Smooth muscle cell of the brain vasculature (primary cell): ENCODE measurements at regions not wholly inside any gene's neighbourhood (a gene's known extent, or its start where the extent isn't known, plus 50 kb on each side); places are given as distances from the start of the nearest gene placed in this dataset.
"Not testable (repeated sequence)": the region's sequence is repeated elsewhere in the genome, so short reads cannot be mapped to it uniquely, and the experiment has no call there.

ENCODE experiments used
- DNase-seq: peaks from one replicate; pipeline ENCODE4 v3.0.0-alpha.2; 2012; ENCODE audit warnings: low read depth, low spot score

- DNase-seq = no peak
Measured at GRCh38 chr4:11949355-11949754, 520.7 kb upstream of the HS3ST1 start.

DNA sequence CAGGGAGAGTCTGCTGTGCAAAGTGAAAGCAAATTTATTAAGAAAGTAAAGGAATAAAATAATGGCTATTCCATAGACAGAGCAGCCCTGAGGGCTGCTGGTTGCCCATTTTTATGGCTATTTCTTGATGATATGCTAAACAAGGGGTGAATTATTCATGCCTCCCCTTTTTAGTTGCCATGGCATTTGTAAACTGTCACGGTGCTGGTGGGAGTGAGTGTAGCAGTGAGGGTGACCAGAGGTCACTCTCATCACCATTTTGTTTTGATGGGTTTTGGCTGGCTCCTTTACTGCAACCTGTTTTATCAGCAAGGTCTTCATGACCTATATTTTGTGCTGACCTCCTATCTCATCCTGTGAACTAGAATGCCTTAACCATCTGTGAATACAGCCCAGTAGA is 518.9 kb upstream of the HS3ST1 start:
- not testable (repeated sequence) for DNase-seq

- no peak for DNase-seq
Measured at GRCh38 chr4:11937941-11938340, 509.2 kb upstream of the HS3ST1 start.

DNA sequence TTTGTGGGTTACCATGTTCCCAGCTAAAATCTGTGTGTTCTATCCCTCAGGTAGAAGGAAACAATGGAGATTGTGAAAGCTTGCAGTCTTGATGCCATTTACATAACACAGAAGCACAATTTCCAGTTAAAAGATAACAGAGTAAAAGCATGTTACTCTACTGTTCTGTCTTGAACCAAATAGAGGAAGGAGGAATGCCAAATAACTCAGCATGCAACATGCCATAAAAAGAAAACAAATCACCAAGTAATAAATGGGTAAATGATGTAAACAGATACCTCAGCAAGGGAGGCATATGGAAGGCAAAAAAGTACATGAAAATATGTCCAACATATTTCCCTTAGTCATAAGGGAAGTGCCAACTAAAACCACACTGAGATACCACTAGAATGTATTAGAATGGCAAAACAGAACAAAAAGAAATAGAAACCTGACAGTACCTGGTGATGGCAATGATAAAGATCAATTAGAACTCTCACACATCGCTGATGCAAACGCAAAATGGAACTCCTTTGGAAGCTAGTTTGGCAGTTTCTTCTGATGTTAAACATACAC is 502.6 kb upstream of the HS3ST1 start:
- no peak for DNase-seq

GRCh38 chr4:11929080-11929479 is 500.4 kb upstream of the HS3ST1 start:
- DNase-seq = no peak

- DNase-seq = no peak
Measured at GRCh38 chr4:11919316-11919715, 490.6 kb upstream of the HS3ST1 start.

DNA sequence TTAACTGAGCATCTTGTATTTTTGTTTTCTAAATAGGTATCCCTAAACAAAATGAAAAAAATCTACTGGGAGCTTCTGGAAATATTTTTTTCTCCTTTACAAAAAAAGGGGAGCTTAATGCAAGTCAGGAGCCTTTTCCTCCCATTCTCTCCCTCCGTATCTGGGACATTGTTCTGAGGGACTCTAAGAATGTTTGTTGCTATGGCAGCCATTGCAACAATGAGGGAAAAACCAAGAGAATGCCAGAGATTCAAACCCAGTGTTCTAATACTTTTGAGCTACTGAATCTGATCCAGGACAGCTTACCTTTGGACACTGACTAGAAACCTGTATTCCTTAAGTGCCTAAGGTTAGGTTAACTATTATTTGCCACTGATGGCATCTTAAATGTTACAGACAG is 485.7 kb upstream of the HS3ST1 start:
- DNase-seq = no peak

- no peak for DNase-seq
Measured at GRCh38 chr4:11912886-11913285, 484.2 kb upstream of the HS3ST1 start.

- DNase-seq = no peak
Measured at GRCh38 chr4:11910812-11911211, 482.1 kb upstream of the HS3ST1 start.

DNA sequence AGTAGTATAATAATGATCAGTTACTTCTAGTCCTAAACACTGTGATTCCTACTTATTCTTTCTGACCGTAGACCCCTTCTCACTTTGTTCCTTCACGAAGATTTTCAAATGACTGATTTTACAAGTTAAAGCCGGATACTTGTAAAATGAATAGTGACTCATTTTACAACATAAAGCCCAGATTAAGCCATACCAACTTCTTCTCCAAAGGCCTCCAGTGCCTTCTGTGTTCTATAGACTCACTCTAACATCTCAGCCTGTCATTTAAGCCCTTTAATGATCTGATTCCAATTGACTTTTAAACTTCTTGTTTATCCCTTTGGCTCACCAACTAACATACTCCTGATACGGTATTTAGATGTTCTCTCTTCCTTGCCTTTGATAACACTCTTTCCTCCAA is 480.0 kb upstream of the HS3ST1 start:
- no peak for DNase-seq

DNA sequence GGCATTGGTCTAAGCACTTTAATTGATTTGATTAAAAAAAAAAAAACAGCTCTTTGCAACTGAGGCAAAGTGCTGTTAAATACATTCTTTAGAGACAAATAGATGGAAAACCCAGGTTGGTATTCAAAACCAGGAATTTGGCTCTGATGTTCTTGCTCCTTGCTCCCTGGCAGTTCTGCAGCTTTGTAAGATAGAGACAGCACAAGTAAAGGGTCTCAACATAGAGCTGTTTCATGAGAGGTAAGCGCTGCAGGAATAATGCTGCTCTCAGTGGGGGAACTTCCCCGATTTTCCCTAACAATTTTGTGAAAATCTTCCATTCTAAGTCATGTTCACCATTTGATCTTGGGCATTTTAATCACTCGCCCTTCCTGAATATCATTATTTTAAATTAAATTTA is 479.5 kb upstream of the HS3ST1 start:
- no peak for DNase-seq

DNA sequence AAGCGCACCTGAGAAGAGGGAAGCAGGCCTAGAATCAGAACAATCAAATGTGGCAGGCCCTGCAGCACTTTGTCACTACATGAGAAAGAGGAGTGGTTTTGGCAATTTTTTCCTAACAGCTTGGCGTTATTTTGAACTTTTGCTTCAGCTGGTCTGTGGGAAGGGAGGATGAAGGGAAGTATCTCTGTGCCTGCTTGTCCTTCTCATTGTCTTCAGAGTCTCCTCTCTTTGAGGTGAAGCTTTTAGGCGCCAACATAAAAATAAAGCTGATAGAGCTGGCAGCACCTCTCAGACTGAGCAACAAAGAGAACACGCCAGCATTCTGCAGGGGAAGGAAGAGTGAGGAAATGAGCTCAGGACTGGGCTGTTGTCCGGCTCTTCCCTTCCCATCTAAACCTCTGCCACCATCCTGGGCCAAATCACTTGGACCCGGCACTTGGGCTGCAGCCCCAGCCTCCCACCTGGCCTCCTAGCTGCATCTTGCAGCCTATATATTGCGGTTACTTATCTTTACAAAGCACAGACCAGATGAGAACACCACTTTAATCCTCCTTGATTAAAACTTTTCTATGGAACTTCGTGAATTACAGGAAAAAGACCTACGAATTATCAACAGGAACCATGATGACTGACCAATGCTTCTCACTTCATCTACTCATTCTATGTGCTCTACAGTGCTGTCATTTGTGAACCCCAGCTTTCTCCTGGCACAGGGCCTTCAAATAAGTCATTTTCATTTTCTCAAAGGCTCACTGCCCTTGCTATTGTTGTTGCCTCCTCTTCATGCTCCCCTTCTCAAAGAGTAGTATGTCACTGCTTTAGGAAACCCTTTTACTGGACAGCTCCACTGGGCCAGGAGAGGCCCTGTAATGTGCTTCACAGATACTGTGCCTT is 476.4 kb upstream of the HS3ST1 start:
- no peak for DNase-seq

GRCh38 chr4:11904117-11904535 is 475.4 kb upstream of the HS3ST1 start:
- DNase-seq = no peak

- no peak for DNase-seq
Measured at GRCh38 chr4:11901089-11901488, 472.4 kb upstream of the HS3ST1 start.

- no peak for DNase-seq
Measured at GRCh38 chr4:11900359-11900758, 471.7 kb upstream of the HS3ST1 start.

DNA sequence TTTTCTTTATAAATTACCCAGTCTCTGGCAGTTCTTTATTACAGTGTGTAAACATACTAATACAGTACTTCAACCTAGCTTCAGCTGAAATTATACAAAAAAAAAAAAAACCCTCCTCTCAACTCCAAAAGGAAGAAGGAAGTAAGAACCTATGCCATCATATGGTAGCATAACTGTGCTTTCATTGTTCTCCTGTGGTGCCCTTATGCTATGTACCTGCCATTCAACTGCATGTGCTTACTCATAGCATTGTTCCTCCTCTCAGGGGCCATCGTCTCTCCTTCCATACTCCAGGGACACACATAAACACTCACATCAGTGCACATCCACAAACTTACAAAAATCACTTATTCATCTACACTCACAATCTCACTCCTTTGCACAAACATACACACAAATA is 470.1 kb upstream of the HS3ST1 start:
- no peak for DNase-seq

DNA sequence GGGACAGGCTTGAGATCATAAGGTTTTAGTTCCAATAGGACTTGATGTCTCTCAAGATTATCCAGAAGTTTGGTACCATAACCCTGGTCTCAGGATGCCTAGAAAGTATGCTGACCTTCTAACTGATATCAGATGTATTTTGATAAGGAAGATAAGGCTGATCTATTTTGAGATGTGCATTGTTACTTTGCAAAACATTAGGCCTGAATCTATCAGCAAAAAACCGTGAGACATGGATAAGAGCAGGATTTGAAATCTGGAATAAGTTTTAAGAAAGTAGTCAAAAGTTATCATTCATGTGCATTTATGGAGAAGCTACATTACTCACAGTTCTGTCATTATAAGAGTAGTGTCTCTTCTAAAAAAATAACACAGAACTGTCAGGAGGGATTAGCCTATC is 467.1 kb upstream of the HS3ST1 start:
- no peak for DNase-seq

DNA sequence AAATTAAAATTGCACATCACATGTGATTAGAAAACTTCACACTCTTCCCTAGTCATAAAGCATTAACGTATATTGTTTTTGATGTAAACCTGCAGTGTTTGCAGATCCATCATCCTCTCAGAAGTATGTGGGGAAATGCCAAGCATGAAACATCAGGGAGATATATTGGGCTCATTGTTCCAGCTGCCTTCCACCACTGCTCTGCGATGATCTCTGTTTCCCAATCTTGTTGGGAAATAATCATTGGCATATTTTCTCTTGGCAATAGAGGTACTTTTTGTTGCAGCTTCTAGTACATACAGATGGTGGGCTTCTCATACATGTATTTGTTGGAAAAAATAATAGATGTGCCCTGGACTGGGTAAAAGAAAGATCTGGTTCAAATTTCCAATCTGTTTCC is 466.3 kb upstream of the HS3ST1 start:
- no peak for DNase-seq

GRCh38 chr4:11894221-11894620 is 465.5 kb upstream of the HS3ST1 start:
- no peak for DNase-seq

GRCh38 chr4:11889099-11889498 is 460.4 kb upstream of the HS3ST1 start:
- no peak for DNase-seq

GRCh38 chr4:11881947-11882346 is 453.3 kb upstream of the HS3ST1 start:
- DNase-seq = no peak

- no peak for DNase-seq
Measured at GRCh38 chr4:11881364-11881763, 452.7 kb upstream of the HS3ST1 start.

DNA sequence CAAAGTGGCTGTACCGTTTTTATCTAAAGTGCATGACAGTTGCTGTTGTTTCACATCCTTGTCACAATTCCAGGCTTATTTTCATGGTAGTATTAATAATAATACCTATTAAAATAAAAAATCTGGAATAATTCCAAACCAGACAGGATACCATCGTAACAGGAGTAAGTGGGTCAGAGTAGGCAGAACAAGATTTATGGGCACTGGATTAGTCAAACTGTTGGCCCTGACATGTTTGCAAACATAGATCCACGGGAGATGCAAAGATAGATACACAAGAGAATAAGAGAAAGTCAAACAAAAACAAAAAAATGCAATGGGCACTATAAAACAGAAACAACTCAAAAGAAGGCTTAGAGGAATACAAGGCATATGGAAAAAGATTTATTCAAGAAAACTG is 449.5 kb upstream of the HS3ST1 start:
- no peak for DNase-seq
